ENCODE measurements at regions not wholly inside any gene's neighbourhood (a gene's known extent, or its start where the extent isn't known, plus 50 kb on each side); places are given as distances from the start of the nearest gene placed in this dataset.

- TF ChIP-seq, protein P1, sequence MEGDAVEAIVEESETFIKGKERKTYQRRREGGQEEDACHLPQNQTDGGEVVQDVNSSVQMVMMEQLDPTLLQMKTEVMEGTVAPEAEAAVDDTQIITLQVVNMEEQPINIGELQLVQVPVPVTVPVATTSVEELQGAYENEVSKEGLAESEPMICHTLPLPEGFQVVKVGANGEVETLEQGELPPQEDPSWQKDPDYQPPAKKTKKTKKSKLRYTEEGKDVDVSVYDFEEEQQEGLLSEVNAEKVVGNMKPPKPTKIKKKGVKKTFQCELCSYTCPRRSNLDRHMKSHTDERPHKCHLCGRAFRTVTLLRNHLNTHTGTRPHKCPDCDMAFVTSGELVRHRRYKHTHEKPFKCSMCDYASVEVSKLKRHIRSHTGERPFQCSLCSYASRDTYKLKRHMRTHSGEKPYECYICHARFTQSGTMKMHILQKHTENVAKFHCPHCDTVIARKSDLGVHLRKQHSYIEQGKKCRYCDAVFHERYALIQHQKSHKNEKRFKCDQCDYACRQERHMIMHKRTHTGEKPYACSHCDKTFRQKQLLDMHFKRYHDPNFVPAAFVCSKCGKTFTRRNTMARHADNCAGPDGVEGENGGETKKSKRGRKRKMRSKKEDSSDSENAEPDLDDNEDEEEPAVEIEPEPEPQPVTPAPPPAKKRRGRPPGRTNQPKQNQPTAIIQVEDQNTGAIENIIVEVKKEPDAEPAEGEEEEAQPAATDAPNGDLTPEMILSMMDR (IDR thresholded peaks at IDR 0.05; ENCODE audit: low read depth, low read length, poor library complexity, severe bottlenecking), result no peak
- TF ChIP-seq EZH2phosphoT487 (IDR thresholded peaks at IDR 0.05; ENCODE audit: borderline replicate concordance, low read length), result no peak
These were observed 294.6 kb downstream of the PTEN start for GRCh38 chr10:88157981-88158465.

Measured in DOHH2 (cell line).